ENCODE measurements at regions not wholly inside any gene's neighbourhood (a gene's known extent, or its start where the extent isn't known, plus 50 kb on each side); places are given as distances from the start of the nearest gene placed in this dataset.

- H3K4me3 ChIP-seq, result no peak overlapping the region
- DNase-seq, result no peak
- H3K4me1 ChIP-seq (ENCODE audit: low read depth), result no peaks in the 10 kb centered on the region
- intact Hi-C loops (cut with DNase I, micrococcal nuclease), result no loop called here
- no peak for ATAC-seq
- no peaks in the 10 kb centered on the region for H3K9me3 ChIP-seq
- H3K36me3 ChIP-seq (ENCODE audit: low read depth), result no peaks in the 10 kb centered on the region
- TF ChIP-seq CTCF (IDR thresholded peaks at IDR 0.05), result no peak
Measured at GRCh38 chr20:60202046-60202445, 243.8 kb downstream of the CDH26 start.

GRCh38 chr20:60203451-60203850, 245.2 kb downstream of the CDH26 start:
- TF ChIP-seq CTCF (IDR thresholded peaks at IDR 0.05), result no peak
- ATAC-seq (no peak), DNase-seq (no peak)
- no peaks in the 10 kb centered on the region for H3K36me3 ChIP-seq (ENCODE audit: low read depth)
- no peaks in the 10 kb centered on the region for H3K4me1 ChIP-seq (ENCODE audit: low read depth)
- H3K4me3 ChIP-seq, result no peak overlapping the region
- H3K9me3 ChIP-seq, result no peaks in the 10 kb centered on the region
- intact Hi-C loops (cut with DNase I, micrococcal nuclease), result no loop called here

GRCh38 chr20:60204601-60205000, 246.4 kb downstream of the CDH26 start:
- no peak for TF ChIP-seq CTCF (IDR thresholded peaks at IDR 0.05)
- Histone ChIP-seq H3K9me3 (no peaks in the 10 kb centered on the region), H3K36me3 (ENCODE audit: low read depth) (no peaks in the 10 kb centered on the region), H3K4me1 (ENCODE audit: low read depth) (no peaks in the 10 kb centered on the region), H3K4me3 (no peak overlapping the region)
- intact Hi-C loops (cut with DNase I, micrococcal nuclease), result no loop called here
- ATAC-seq (no peak), DNase-seq (no peak)

- intact Hi-C loops (cut with DNase I, micrococcal nuclease), result no loop called here
- no peak for DNase-seq
- no peak overlapping the region for H3K4me3 ChIP-seq
- H3K9me3 ChIP-seq, result no peaks in the 10 kb centered on the region
- no peaks in the 10 kb centered on the region for H3K4me1 ChIP-seq (ENCODE audit: low read depth)
- TF ChIP-seq CTCF (IDR thresholded peaks at IDR 0.05), result no peak
- peak; percentile 25 for ATAC-seq
- no peaks in the 10 kb centered on the region for H3K36me3 ChIP-seq (ENCODE audit: low read depth)
Measured at GRCh38 chr20:60206259-60206658, 248.0 kb downstream of the CDH26 start.

GRCh38 chr20:60209048-60209447, 250.8 kb downstream of the CDH26 start:
- DNase-seq (no peak), ATAC-seq (no peak)
- H3K36me3 ChIP-seq (ENCODE audit: low read depth), result no peaks in the 10 kb centered on the region
- intact Hi-C loops (cut with DNase I, micrococcal nuclease), result no loop called here
- H3K4me3 ChIP-seq, result no peak overlapping the region
- H3K4me1 ChIP-seq (ENCODE audit: low read depth), result no peaks in the 10 kb centered on the region
- no peaks in the 10 kb centered on the region for H3K9me3 ChIP-seq
- TF ChIP-seq CTCF (IDR thresholded peaks at IDR 0.05), result no peak
